Stimulated activated CD8-positive, alpha-beta memory T cell treated with anti-CD3 and anti-CD28 coated beads, Interleukin-4, amount 100 ng/mL, for 24 hours (primary cell): ENCODE measurements at regions not wholly inside any gene's neighbourhood (a gene's known extent, or its start where the extent isn't known, plus 50 kb on each side); places are given as distances from the start of the nearest gene placed in this dataset.

Experiments used
- DNase-seq: peaks from one replicate; pipeline ENCODE4 v3.0.0-alpha.2; 2020; ENCODE audit warnings: low read depth

- no peak for DNase-seq
Observed at GRCh38 chr2:136214307-136215200, 96.6 kb upstream of the CXCR4 start.

- no peak for DNase-seq
Observed at GRCh38 chr2:136213836-136214235, 95.9 kb upstream of the CXCR4 start.

GRCh38 chr2:136212426-136213378 is 94.8 kb upstream of the CXCR4 start:
- DNase-seq: no peak

GRCh38 chr2:136211701-136212100 is 93.8 kb upstream of the CXCR4 start:
- no peak for DNase-seq

- DNase-seq: no peak
Observed at GRCh38 chr2:136210822-136211221, 92.9 kb upstream of the CXCR4 start.

- no peak for DNase-seq
Observed at GRCh38 chr2:136210455-136210805, 92.5 kb upstream of the CXCR4 start.

GRCh38 chr2:136209561-136210454 is 91.9 kb upstream of the CXCR4 start:
- DNase-seq: no peak

GRCh38 chr2:136208682-136209420 is 90.9 kb upstream of the CXCR4 start:
- DNase-seq: no peak

- no peak for DNase-seq
Observed at GRCh38 chr2:136207665-136208064, 89.7 kb upstream of the CXCR4 start.

GRCh38 chr2:136207030-136207623 is 89.2 kb upstream of the CXCR4 start:
- DNase-seq: no peak

- DNase-seq: no peak
Observed at GRCh38 chr2:136206613-136207012, 88.7 kb upstream of the CXCR4 start.

- DNase-seq: no peak
Observed at GRCh38 chr2:136205615-136206014, 87.7 kb upstream of the CXCR4 start.

GRCh38 chr2:136204971-136205370 is 87.0 kb upstream of the CXCR4 start:
- no peak for DNase-seq

GRCh38 chr2:136195226-136195625 is 77.3 kb upstream of the CXCR4 start:
- DNase-seq: no peak

- DNase-seq: no peak
Observed at GRCh38 chr2:136191041-136191440, 73.1 kb upstream of the CXCR4 start.

- no peak for DNase-seq
Observed at GRCh38 chr2:136189221-136189782, 71.4 kb upstream of the CXCR4 start.

- no peak for DNase-seq
Observed at GRCh38 chr2:136188086-136188485, 70.1 kb upstream of the CXCR4 start.

GRCh38 chr2:136185981-136186776 is 68.2 kb upstream of the CXCR4 start:
- DNase-seq: no peak

GRCh38 chr2:136183097-136183496 is 65.1 kb upstream of the CXCR4 start:
- no peak for DNase-seq

GRCh38 chr2:136182315-136182714 is 64.4 kb upstream of the CXCR4 start:
- DNase-seq: no peak
